ENCODE measurements at regions not wholly inside any gene's neighbourhood (a gene's known extent, or its start where the extent isn't known, plus 50 kb on each side); places are given as distances from the start of the nearest gene placed in this dataset.

- DNase-seq (ENCODE audit: low read depth), result no peak
Observed at GRCh38 chr3:147038481-147038880, 367.9 kb downstream of the ZIC4 start.

GRCh38 chr3:147034359-147034758 lies 372.0 kb downstream of the ZIC4 start:
- H3K4me3 ChIP-seq (ENCODE audit: low read depth, low read length), result no peak overlapping the region
- DNase-seq (ENCODE audit: low read depth), result no peak
- TF ChIP-seq MYC (IDR thresholded peaks at IDR 0.05; ENCODE audit: low read depth, low read length), result no peak
- TF ChIP-seq MAX (IDR thresholded peaks at IDR 0.05; ENCODE audit: low read depth, low read length), result no peak
- no peak for TF ChIP-seq CTCF (IDR thresholded peaks at IDR 0.05; ENCODE audit: low read depth, low read length)
- no peak for TF ChIP-seq POLR2A (IDR thresholded peaks at IDR 0.05; ENCODE audit: extremely low read depth, insufficient read length)

More at GRCh38 chr3:147038481-147038880, 367.9 kb downstream of the ZIC4 start:
- TF ChIP-seq CTCF (IDR thresholded peaks at IDR 0.05; ENCODE audit: low read depth, low read length), result no peak
- TF ChIP-seq MAX (IDR thresholded peaks at IDR 0.05; ENCODE audit: low read depth, low read length), result no peak
- no peak for TF ChIP-seq POLR2A (IDR thresholded peaks at IDR 0.05; ENCODE audit: extremely low read depth, insufficient read length)
- no peak for TF ChIP-seq MYC (IDR thresholded peaks at IDR 0.05; ENCODE audit: low read depth, low read length)
- H3K4me3 ChIP-seq (ENCODE audit: low read depth, low read length), result no peak overlapping the region

GRCh38 chr3:147030274-147030673 lies 376.1 kb downstream of the ZIC4 start:
- DNase-seq (ENCODE audit: low read depth), result no peak
- TF ChIP-seq CTCF (IDR thresholded peaks at IDR 0.05; ENCODE audit: low read depth, low read length), result no peak
- H3K4me3 ChIP-seq (ENCODE audit: low read depth, low read length), result no peak overlapping the region

GRCh38 chr3:147015334-147015733 lies 391.0 kb downstream of the ZIC4 start:
- H3K4me3 ChIP-seq (ENCODE audit: low read depth, low read length), result no peak overlapping the region
- DNase-seq (ENCODE audit: low read depth), result no peak
- TF ChIP-seq MAX (IDR thresholded peaks at IDR 0.05; ENCODE audit: low read depth, low read length), result no peak
- TF ChIP-seq POLR2A (IDR thresholded peaks at IDR 0.05; ENCODE audit: extremely low read depth, insufficient read length), result no peak
- TF ChIP-seq MYC (IDR thresholded peaks at IDR 0.05; ENCODE audit: low read depth, low read length), result no peak
- TF ChIP-seq CTCF (IDR thresholded peaks at IDR 0.05; ENCODE audit: low read depth, low read length), result no peak

- TF ChIP-seq MAX (IDR thresholded peaks at IDR 0.05; ENCODE audit: low read depth, low read length) (no peak), MYC (IDR thresholded peaks at IDR 0.05; ENCODE audit: low read depth, low read length) (no peak), POLR2A (IDR thresholded peaks at IDR 0.05; ENCODE audit: extremely low read depth, insufficient read length) (no peak), CTCF (IDR thresholded peaks at IDR 0.05; ENCODE audit: low read depth, low read length) (no peak)
- DNase-seq (ENCODE audit: low read depth), result no peak
- no peak overlapping the region for H3K4me3 ChIP-seq (ENCODE audit: low read depth, low read length)
Observed at GRCh38 chr3:147008886-147009285, 397.5 kb downstream of the ZIC4 start.

- H3K4me3 ChIP-seq (ENCODE audit: low read depth, low read length), result no peak overlapping the region
- no peak for TF ChIP-seq MAX (IDR thresholded peaks at IDR 0.05; ENCODE audit: low read depth, low read length)
- no peak for TF ChIP-seq MYC (IDR thresholded peaks at IDR 0.05; ENCODE audit: low read depth, low read length)
- no peak for TF ChIP-seq CTCF (IDR thresholded peaks at IDR 0.05; ENCODE audit: low read depth, low read length)
- TF ChIP-seq POLR2A (IDR thresholded peaks at IDR 0.05; ENCODE audit: extremely low read depth, insufficient read length), result no peak
Observed at GRCh38 chr3:147008458-147008857, 397.9 kb downstream of the ZIC4 start.

More at GRCh38 chr3:147008458-147008857, 397.9 kb downstream of the ZIC4 start:
- no peak for DNase-seq (ENCODE audit: low read depth)
